Heart left ventricle (tissue), 16 donors: ENCODE measurements at regions not wholly inside any gene's neighbourhood (a gene's known extent, or its start where the extent isn't known, plus 50 kb on each side); places are given as distances from the start of the nearest gene placed in this dataset.

ENCODE experiments used
- ATAC-seq, 4 donors: fragments of 200-7000 bp; cut with Tn5 transposase; one replicate each; pipeline ENCODE4 v1.9.1; 2020 to 2022; ENCODE audit warnings: moderate library complexity in 4 of 4, mild to moderate bottlenecking in 3 of 4, moderate number of reproducible peaks in 1 of 4
- DNase-seq, 5 donors: peaks; one replicate each; pipeline ENCODE4 v3.0.0-alpha.2; 2020
- H3K27ac ChIP-seq, 12 donors: fragments of 200-600 bp; sonication (generic) in 4 of 12; one replicate each; pipeline versions ENCODE4 v1.5.0 to v1.8.0; 2016 to 2022; ENCODE audit warnings: mild to moderate bottlenecking in 2 of 12
- H3K27me3 ChIP-seq, 9 donors: fragments of 200-600 bp; sonication (generic) in 2 of 9; one replicate each; pipeline versions ENCODE4 v1.5.1 to v1.8.0; 2016 to 2022; ENCODE audit warnings: mild to moderate bottlenecking in 3 of 9
- H3K36me3 ChIP-seq, 9 donors: fragments of 200-600 bp; sonication (generic) in 2 of 9; one replicate each; pipeline versions ENCODE4 v1.5.0 to v1.8.0; 2018 to 2022; ENCODE audit warnings: mild to moderate bottlenecking in 2 of 9
- H3K4me1 ChIP-seq, 12 donors: fragments of 200-600 bp; sonication (generic) in 4 of 12; one replicate each; pipeline versions ENCODE4 v1.5.0 to v1.8.0; 2016 to 2022; ENCODE audit warnings: mild to moderate bottlenecking in 3 of 12
- H3K4me3 ChIP-seq, 12 donors: fragments of 200-600 bp; sonication (generic) in 4 of 12; one replicate each; pipeline versions ENCODE4 v1.5.0 to v1.8.0; 2017 to 2022; ENCODE audit warnings: mild to moderate bottlenecking in 9 of 12, moderate library complexity in 4 of 12
- H3K9me3 ChIP-seq, 12 donors: fragments of 200-600 bp; sonication (generic) in 4 of 12; one replicate each; pipeline versions ENCODE4 v1.5.0 to v1.8.0; 2016 to 2022; ENCODE audit warnings: mild to moderate bottlenecking in 1 of 12
- POLR2A ChIP-seq, 2 donors: fragments of 450-650 bp; IDR thresholded peaks; one replicate each; pipeline ENCODE4 v1.6.1; 2017; ENCODE audit warnings: antibody characterized with exemption in 2 of 2, mild to moderate bottlenecking in 2 of 2, moderate library complexity in 2 of 2
- WGBS, 4 donors: extraction: QIAGEN DNeasy Blood & Tissue Kit in 2 of 4; methylation state at CpG; one replicate each; pipeline versions ENCODE4 v1.1.5 to v1.1.7; 2013 to 2018; 5-methylcytosine and 5-hydroxymethylcytosine counted together
- intact Hi-C, 10 donors: fragments of 100-400 bp; cut with DNase I; formaldehyde crosslinking; loops; one replicate each; pipeline versions ENCODE4 v1.11.1 to v1.14.2; 2022
- TF ChIP-seq, protein P1 (sequence below), 12 donors: fragments of 200-600 bp; sonication (generic) in 4 of 12; IDR thresholded peaks; one replicate each; pipeline versions ENCODE4 v1.5.0 to v1.8.0; 2018 to 2022; ENCODE audit warnings: antibody characterized with exemption in 12 of 12, mild to moderate bottlenecking in 5 of 12
- donor health status: ischemic (EF 13 %, LVEDD 7.1; RV severe dilation, severe dysfunction).
- donor health status: healthy with polysubstance abuse.
- donor health status: DM: no; HTN: yes; CAD: no.
- donor health status: DM: no; HTN: no; CAD: no.
- donor health status: ischemic (EF 25% LVEDD 6.9; RV normal size, moderate dysfunction).
- donor health status: ischemic (EF 25% LVEDD 5.7; RV mildly dilated, moderate dysfunction).
- donor health status: healthy.
- donor health status: DM: yes; HTN: yes; CAD: no.
- donor health status: ischemic (EF 35%, LVEDD 5.7; RV mildly dilated, moderate dysfunction).
- donor health status: nonischemic (EF 11% LVEDD 7.7; RV severe dilation, severe dysfunction).
- donor health status: DM: yes; HTN: yes; CAD: no.
- donor health status: PGD.
- donor health status: ischemic (EF 29% LVEDD 5.4; RV normal size, mild dysfunction).
- donor health status: nonischemic (EF 23%, LVEDD 6.1; RV moderate dilation, normal function).

DNA sequence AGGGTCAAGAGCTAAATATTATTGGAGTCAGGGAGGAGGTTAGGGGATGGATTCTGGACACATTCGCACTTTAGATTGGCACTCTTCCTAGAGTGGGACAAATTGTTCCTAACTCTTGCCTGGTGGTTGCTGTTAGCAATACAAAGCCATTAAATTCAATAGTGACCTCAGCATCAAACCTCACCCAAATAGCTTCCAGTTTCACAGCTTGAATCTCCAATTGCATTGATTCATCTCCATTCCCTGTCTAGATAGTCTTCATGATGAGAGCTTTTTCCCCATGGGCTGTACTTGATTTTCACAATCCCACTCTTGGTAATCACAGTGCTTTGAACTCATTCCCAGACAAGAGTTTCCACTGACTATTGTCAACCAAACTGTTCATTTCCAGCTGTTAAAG lies 585.9 kb upstream of the SYT4 start:
- peak; percentile 45 to 90 (median 64) for ATAC-seq
- no peak overlapping the region for H3K4me3 ChIP-seq
- TF ChIP-seq, protein P1, sequence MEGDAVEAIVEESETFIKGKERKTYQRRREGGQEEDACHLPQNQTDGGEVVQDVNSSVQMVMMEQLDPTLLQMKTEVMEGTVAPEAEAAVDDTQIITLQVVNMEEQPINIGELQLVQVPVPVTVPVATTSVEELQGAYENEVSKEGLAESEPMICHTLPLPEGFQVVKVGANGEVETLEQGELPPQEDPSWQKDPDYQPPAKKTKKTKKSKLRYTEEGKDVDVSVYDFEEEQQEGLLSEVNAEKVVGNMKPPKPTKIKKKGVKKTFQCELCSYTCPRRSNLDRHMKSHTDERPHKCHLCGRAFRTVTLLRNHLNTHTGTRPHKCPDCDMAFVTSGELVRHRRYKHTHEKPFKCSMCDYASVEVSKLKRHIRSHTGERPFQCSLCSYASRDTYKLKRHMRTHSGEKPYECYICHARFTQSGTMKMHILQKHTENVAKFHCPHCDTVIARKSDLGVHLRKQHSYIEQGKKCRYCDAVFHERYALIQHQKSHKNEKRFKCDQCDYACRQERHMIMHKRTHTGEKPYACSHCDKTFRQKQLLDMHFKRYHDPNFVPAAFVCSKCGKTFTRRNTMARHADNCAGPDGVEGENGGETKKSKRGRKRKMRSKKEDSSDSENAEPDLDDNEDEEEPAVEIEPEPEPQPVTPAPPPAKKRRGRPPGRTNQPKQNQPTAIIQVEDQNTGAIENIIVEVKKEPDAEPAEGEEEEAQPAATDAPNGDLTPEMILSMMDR (IDR thresholded peaks at IDR 0.05): no peak
- TF ChIP-seq POLR2A (IDR thresholded peaks at IDR 0.05): no peak
- WGBS, 4 donors: 21 to 47% (median 23%) methylated on average over 1 of the region's 1 CpG
- H3K27ac ChIP-seq: no peak overlapping the region
- H3K4me1 ChIP-seq: peaks cover 0 to 15% (median 3%) of the 10 kb centered on the region in 12 donors
- no peak for DNase-seq
- H3K9me3 ChIP-seq: no peaks in the 10 kb centered on the region
- no peaks in the 10 kb centered on the region for H3K36me3 ChIP-seq
- H3K27me3 ChIP-seq: no peaks in the 10 kb centered on the region
- intact Hi-C loops: no loop called here

DNA sequence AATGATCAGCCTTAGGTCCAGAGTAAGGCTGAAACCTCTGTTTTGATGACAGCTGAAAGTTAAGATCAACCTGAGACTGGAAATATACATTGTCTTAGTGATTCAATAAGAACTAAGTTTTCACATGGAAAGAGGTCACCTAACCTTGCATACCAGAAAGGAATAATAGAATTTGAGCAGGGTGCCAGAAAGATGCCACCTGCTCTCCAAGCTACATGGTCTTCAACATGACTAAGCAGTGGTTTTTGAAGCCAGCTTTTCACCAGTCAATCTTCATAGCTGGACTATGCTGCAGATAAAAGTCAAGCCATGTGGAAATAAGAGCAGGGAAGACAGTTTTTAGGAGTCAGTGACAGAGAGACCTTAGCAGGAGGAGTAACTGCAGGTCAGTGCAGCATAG lies 589.4 kb upstream of the SYT4 start:
- DNase-seq: no peak
- Histone ChIP-seq H3K27ac (no peak overlapping the region), H3K27me3 (no peaks in the 10 kb centered on the region), H3K36me3 (no peaks in the 10 kb centered on the region), H3K4me1 (peaks cover 0 to 23% (median 7%) of the 10 kb centered on the region in 12 donors), H3K4me3 (no peak overlapping the region), H3K9me3 (peaks cover 0 to 3% (median 0%) of the 10 kb centered on the region in 12 donors)
- intact Hi-C loops: no loop called here
- TF ChIP-seq POLR2A (IDR thresholded peaks at IDR 0.05): no peak
- TF ChIP-seq, protein P1 (IDR thresholded peaks at IDR 0.05): no peak
- no peak for ATAC-seq

DNA sequence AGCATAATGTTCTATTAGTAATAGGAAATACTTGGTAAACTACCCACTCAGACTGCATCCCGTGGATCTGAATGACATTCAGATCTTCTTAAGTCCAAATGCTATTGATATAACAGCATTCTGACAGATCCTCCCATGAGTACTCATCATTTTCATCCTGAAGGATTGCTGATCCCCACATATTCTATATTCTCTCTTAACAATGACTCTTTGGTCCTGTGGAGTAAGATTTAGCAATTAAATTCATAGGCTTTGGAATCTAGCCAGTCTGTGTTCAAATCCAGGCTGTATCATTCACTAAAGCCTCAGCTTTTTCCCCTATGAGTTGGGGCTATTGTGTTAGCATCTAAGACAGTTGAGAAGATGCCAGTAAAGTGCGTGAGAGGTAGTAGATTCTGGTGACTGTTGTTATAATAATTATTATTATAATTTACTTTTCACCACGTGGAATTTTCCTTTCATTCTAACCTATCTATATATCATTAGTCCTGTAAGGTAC lies 591.3 kb upstream of the SYT4 start:
- no peaks in the 10 kb centered on the region for H3K36me3 ChIP-seq
- ATAC-seq: no peak

DNA sequence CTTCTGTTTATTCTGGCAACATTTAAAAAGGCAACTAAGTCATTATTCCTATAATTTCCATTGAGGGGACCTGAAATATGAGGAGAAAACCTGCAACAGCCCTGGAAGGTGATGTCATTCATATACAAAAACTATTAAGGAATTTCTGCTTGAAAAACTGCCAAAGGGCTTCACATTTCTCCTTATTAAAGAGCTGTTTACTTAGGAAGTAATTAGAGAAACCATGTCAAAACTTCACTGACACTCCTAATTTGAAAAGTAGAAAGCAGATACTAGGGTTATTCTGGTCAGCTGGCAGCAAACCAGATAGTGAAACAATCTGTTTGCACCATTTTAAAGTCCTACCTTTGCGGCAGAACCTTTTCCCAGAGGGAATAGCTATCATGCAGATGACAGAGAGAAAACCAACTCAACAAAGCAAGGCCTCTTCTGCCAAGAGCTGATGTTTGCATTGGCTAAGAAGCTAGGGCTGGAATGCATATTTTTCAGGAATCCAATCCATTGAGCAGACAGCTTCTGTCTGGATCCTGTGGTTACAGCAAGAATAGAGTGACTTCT lies 592.2 kb upstream of the SYT4 start:
- TF ChIP-seq, protein P1 (IDR thresholded peaks at IDR 0.05): no peak
- no peak for TF ChIP-seq POLR2A (IDR thresholded peaks at IDR 0.05)
- intact Hi-C loops: no loop called here

More for the DNA sequence above, 591.3 kb upstream of the SYT4 start:
- WGBS, 4 donors: 62 to 64% (median 64%) methylated on average over 3 of the region's 3 CpGs
- H3K4me1 ChIP-seq: peaks cover 0 to 11% (median 7%) of the 10 kb centered on the region in 12 donors
- TF ChIP-seq POLR2A (IDR thresholded peaks at IDR 0.05): no peak
- TF ChIP-seq, protein P1 (IDR thresholded peaks at IDR 0.05): no peak
- H3K4me3 ChIP-seq: no peak overlapping the region
- intact Hi-C loops: no loop called here
- peaks cover 0 to 3% (median 0%) of the 10 kb centered on the region in 12 donors for H3K9me3 ChIP-seq
- H3K27me3 ChIP-seq: no peaks in the 10 kb centered on the region
- DNase-seq: no peak
- no peak overlapping the region for H3K27ac ChIP-seq

More for the DNA sequence above, 592.2 kb upstream of the SYT4 start:
- Histone ChIP-seq H3K27ac (no peak overlapping the region), H3K4me3 (no peak overlapping the region), H3K36me3 (no peaks in the 10 kb centered on the region), H3K4me1 (peaks cover 0 to 9% (median 7%) of the 10 kb centered on the region in 12 donors), H3K9me3 (peaks cover 0 to 3% (median 0%) of the 10 kb centered on the region in 12 donors), H3K27me3 (no peaks in the 10 kb centered on the region)
- DNase-seq (no peak), ATAC-seq (peak in 1 of 4 donors; percentile 24)
- 13 to 32% (median 21%) methylated on average over 1 of the region's 1 CpG for WGBS, 4 donors
